PC-3 (cell line): ENCODE measurements at regions not wholly inside any gene's neighbourhood (a gene's known extent, or its start where the extent isn't known, plus 50 kb on each side); places are given as distances from the start of the nearest gene placed in this dataset.

Source experiments
- ATAC-seq: fragments of 200-7000 bp; cut with Tn5 transposase; 2 replicates; pipeline ENCODE4 v1.9.1; 2020; ENCODE audit warnings: mild to moderate bottlenecking, moderate library complexity
- BruUV-seq: library from RNA; stranded (reverse); fragments of 400-500 nt; replicated peaks from 2 replicates; lab custom pipeline; 2021; lab: Mats Ljungman, UMichigan
- CTCF ChIA-PET: fragments of 300-600 bp; sonication (Branson Sonifier 250); formaldehyde crosslinking; loops from one replicate; lab custom pipeline; 2022; ENCODE audit warnings: antibody characterized with exemption; lab: Charles Lee
- POLR2A ChIA-PET: fragments of 300-600 bp; sonication (Branson Sonifier 250); formaldehyde crosslinking; loops from one replicate; lab custom pipeline; 2022; ENCODE audit warnings: antibody characterized with exemption; ENCODE audit not compliant: unreplicated experiment; lab: Charles Lee
- DNase-seq: peaks from one replicate; pipeline ENCODE4 v3.0.0-alpha.2; 2015
- H2AFZ ChIP-seq: fragments of 300-600 bp; sonication (generic); 2 replicates; pipeline ENCODE4 v1.6.0; 2016; ENCODE audit warnings: antibody characterized with exemption, low read length
- H3F3A ChIP-seq: fragments of 300-600 bp; sonication (generic); one replicate; pipeline ENCODE4 v1.6.0; 2017; ENCODE audit warnings: antibody characterized with exemption, low read length, control low read depth, mild to moderate bottlenecking; ENCODE audit not compliant: unreplicated experiment
- H3K27ac ChIP-seq: fragments of 300-600 bp; sonication (generic); 2 replicates; pipeline ENCODE4 v1.5.1; 2016; ENCODE audit warnings: mild to moderate bottlenecking, low read length
- H3K27me3 ChIP-seq: fragments of 300-600 bp; sonication (generic); 2 replicates; pipeline ENCODE4 v1.6.1; 2016; ENCODE audit warnings: low read length, mixed read lengths
- H3K36me3 ChIP-seq: fragments of 300-600 bp; sonication (generic); 2 replicates; pipeline ENCODE4 v1.6.1; 2016; ENCODE audit warnings: low read depth, mixed run types, low read length, mixed read lengths
- H3K4me1 ChIP-seq: fragments of 300-600 bp; sonication (generic); 2 replicates; pipeline ENCODE4 v1.5.1; 2016; ENCODE audit warnings: low read length; ENCODE audit not compliant: insufficient read depth
- H3K4me2 ChIP-seq: fragments of 300-600 bp; sonication (generic); 2 replicates; pipeline ENCODE4 v1.6.0; 2016; ENCODE audit warnings: low read length
- H3K4me3 ChIP-seq: fragments of 300-600 bp; sonication (generic); 2 replicates; pipeline ENCODE4 v1.5.1; 2016; ENCODE audit warnings: mild to moderate bottlenecking, low read length, mixed read lengths
- H3K79me2 ChIP-seq: fragments of 300-600 bp; sonication (generic); 2 replicates; pipeline ENCODE4 v1.6.1; 2017; ENCODE audit warnings: low read length, mixed read lengths
- H3K9ac ChIP-seq: fragments of 300-600 bp; sonication (generic); 2 replicates; pipeline ENCODE4 v1.6.0; 2016; ENCODE audit warnings: mild to moderate bottlenecking, low read length
- H3K9me2 ChIP-seq: fragments of 300-600 bp; sonication (generic); replicated peaks from 2 replicates; pipeline ENCODE4 v1.6.1; 2016; ENCODE audit warnings: mixed run types, low read length, mixed read lengths
- H3K9me3 ChIP-seq: fragments of 300-600 bp; sonication (generic); 2 replicates; pipeline ENCODE4 v1.6.1; 2016; ENCODE audit warnings: low read length, mixed read lengths
- H4K20me1 ChIP-seq: fragments of 300-600 bp; sonication (generic); 2 replicates; pipeline ENCODE4 v1.6.1; 2016; ENCODE audit warnings: low read length, mixed read lengths
- CTCF ChIP-seq: fragments of 300-600 bp; sonication (generic); conservative IDR thresholded peaks from 2 replicates; pipeline ENCODE4 v1.5.1; 2017; ENCODE audit warnings: antibody characterized with exemption, low read depth, mild to moderate bottlenecking, low read length
- EZH2 ChIP-seq: fragments of 300-600 bp; sonication (generic); IDR thresholded peaks from one replicate; pipeline ENCODE4 v1.6.1; 2017; ENCODE audit warnings: antibody characterized with exemption, mild to moderate bottlenecking, low read length; ENCODE audit not compliant: unreplicated experiment
- EZH2phosphoT487 ChIP-seq: fragments of 300-600 bp; sonication (generic); IDR thresholded peaks from 2 replicates; pipeline ENCODE4 v1.6.1; 2018; ENCODE audit warnings: mild to moderate bottlenecking, antibody characterized with exemption, low read length, borderline replicate concordance
- intact Hi-C: fragments of 100-400 bp; cut with micrococcal nuclease; formaldehyde crosslinking; loops from 2 replicates; pipeline ENCODE4 v1.9.0; 2023

DNA sequence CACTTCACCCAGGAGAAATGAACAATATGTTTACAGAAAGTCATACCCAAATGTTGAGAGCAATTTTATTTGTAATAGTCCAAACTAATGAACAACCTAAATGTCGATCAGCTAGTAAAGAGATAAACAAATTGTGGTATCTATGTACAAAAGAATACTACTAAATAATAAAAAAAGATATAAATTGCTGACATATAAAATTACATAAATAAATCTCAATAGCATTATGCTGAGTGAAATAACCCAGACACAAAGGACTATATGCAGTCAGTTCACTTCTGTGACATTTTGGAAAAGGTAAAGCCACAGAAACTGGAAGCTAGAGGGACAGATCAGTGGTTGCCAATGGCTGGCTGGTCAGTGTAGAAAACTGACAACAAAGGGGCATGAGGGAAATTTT lies 346.0 kb upstream of the PCDH20 start:
- no peak overlapping the region for H3K9ac ChIP-seq
- no peaks in the 10 kb centered on the region for H3K36me3 ChIP-seq
- no peak for TF ChIP-seq EZH2
- TF ChIP-seq EZH2phosphoT487: no peak
- TF ChIP-seq CTCF: no peak
- no peaks in the 10 kb centered on the region for H3K79me2 ChIP-seq
- H3K27me3 ChIP-seq: no peaks in the 10 kb centered on the region
- DNase-seq (no peak), ATAC-seq (no peak)
- intact Hi-C loops: no loop called here
- BruUV-seq: no TSS peak
- H3K4me2 ChIP-seq: no peak overlapping the region
- no peak overlapping the region for H3K27ac ChIP-seq
- no peaks in the 10 kb centered on the region for H3K4me1 ChIP-seq
- no peaks in the 10 kb centered on the region for H3F3A ChIP-seq
- H4K20me1 ChIP-seq: no peaks in the 10 kb centered on the region
- CTCF ChIA-PET: no interaction called here
- H3K4me3 ChIP-seq: no peak overlapping the region
- no peak overlapping the region for H2AFZ ChIP-seq
- H3K9me2 ChIP-seq: no peaks in the 10 kb centered on the region
- POLR2A ChIA-PET: no interaction called here
- no peaks in the 10 kb centered on the region for H3K9me3 ChIP-seq

- BruUV-seq: no TSS peak
- no peaks in the 10 kb centered on the region for H3K36me3 ChIP-seq
- H3K4me2 ChIP-seq: no peak overlapping the region
- no peaks in the 10 kb centered on the region for H3K9me2 ChIP-seq
- no peak for ATAC-seq
- no peaks in the 10 kb centered on the region for H3K27me3 ChIP-seq
- H3K27ac ChIP-seq: no peak overlapping the region
- no peak overlapping the region for H2AFZ ChIP-seq
- ChIA-PET POLR2A (no interaction called here), CTCF (no interaction called here)
- no peak for TF ChIP-seq EZH2phosphoT487
- no peak for TF ChIP-seq CTCF
- no peak for TF ChIP-seq EZH2
- no peaks in the 10 kb centered on the region for H3F3A ChIP-seq
- H3K4me1 ChIP-seq: no peaks in the 10 kb centered on the region
- H3K9me3 ChIP-seq: no peaks in the 10 kb centered on the region
- H3K9ac ChIP-seq: no peak overlapping the region
- no peak overlapping the region for H3K4me3 ChIP-seq
- no peaks in the 10 kb centered on the region for H3K79me2 ChIP-seq
- intact Hi-C loops: no loop called here
- no peaks in the 10 kb centered on the region for H4K20me1 ChIP-seq
- no peak for DNase-seq
These were observed 344.5 kb upstream of the PCDH20 start for GRCh38 chr13:61760102-61760501.

GRCh38 chr13:61756031-61756430 lies 340.4 kb upstream of the PCDH20 start:
- CTCF ChIA-PET: no interaction called here
- ATAC-seq (no peak), DNase-seq (no peak)
- H3K9me3 ChIP-seq: no peaks in the 10 kb centered on the region
- no peak overlapping the region for H3K9ac ChIP-seq
- no peaks in the 10 kb centered on the region for H3K9me2 ChIP-seq
- TF ChIP-seq EZH2phosphoT487: no peak
- no peaks in the 10 kb centered on the region for H3K79me2 ChIP-seq
- H3K4me1 ChIP-seq: no peaks in the 10 kb centered on the region
- POLR2A ChIA-PET: no interaction called here
- H3K27ac ChIP-seq: no peak overlapping the region
- H3F3A ChIP-seq: no peaks in the 10 kb centered on the region
- no peaks in the 10 kb centered on the region for H3K27me3 ChIP-seq
- H4K20me1 ChIP-seq: no peaks in the 10 kb centered on the region
- intact Hi-C loops: no loop called here
- no peak overlapping the region for H2AFZ ChIP-seq
- BruUV-seq: no TSS peak
- no peak overlapping the region for H3K4me2 ChIP-seq
- H3K36me3 ChIP-seq: no peaks in the 10 kb centered on the region
- H3K4me3 ChIP-seq: no peak overlapping the region
